Kidney epithelial cell (primary cell): ENCODE measurements at regions not wholly inside any gene's neighbourhood (a gene's known extent, or its start where the extent isn't known, plus 50 kb on each side); places are given as distances from the start of the nearest gene placed in this dataset.

ENCODE experiments used
- DNase-seq: peaks from one replicate; pipeline ENCODE4 v3.0.0-alpha.2; 2010; ENCODE audit warnings: low read depth
- H3K27me3 ChIP-seq: 2 replicates; pipeline ENCODE4 v1.6.0; 2011; ENCODE audit warnings: low read length; ENCODE audit not compliant: control insufficient read depth, insufficient read depth
- H3K36me3 ChIP-seq: 2 replicates; pipeline ENCODE4 v1.5.1; 2011; ENCODE audit warnings: low read length; ENCODE audit not compliant: control insufficient read depth, insufficient read depth
- H3K4me3 ChIP-seq: 2 replicates; pipeline ENCODE4 v1.5.1; 2011; ENCODE audit warnings: low read depth, mild to moderate bottlenecking, control low read depth, low read length
- CTCF ChIP-seq: IDR thresholded peaks from 2 replicates; pipeline ENCODE4 v1.5.1; 2011; ENCODE audit warnings: mild to moderate bottlenecking, moderate library complexity, low read length, control low read depth, inconsistent platforms; ENCODE audit not compliant: insufficient read depth, poor library complexity, severe bottlenecking

DNA sequence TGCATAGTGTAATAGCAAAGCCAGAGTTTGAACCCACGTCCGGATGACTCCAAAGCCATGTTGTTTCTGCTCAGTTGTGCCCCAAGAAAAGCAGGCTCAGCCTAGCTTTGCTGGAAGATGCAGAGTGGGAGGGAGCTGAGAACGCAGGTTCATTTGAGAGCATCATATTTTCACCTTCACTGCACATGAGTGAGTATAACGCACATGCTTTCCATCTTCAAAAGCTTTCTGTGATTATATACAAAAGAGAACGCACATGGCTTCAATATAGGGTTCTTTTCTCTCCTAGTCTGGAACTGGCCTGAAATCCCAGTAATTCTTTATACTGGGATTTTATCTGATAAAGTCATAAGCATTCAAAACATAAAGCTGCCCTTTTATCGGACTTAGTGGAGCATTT is 385.5 kb upstream of the CADM1 start:
- no peaks in the 10 kb centered on the region for H3K36me3 ChIP-seq
- TF ChIP-seq CTCF, result no peak

DNA sequence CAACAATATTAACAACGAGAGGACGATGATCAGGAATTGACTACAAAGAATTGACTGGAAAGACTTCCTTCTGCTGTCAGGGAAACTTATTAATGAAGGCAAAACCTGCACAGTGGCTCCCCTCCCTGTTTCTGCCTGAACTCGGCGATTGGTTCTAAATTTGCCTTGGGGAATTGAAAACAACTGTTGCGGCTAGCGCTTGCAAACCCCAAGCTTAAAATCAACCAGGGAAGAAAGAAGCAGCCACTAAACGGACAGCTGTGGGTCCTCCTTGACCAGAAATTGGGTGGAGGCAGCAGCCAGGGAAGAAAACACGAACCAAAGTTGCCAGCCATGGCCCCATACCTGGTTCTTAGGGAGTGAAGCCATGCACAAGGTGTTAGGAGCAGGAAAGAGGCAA is 383.5 kb upstream of the CADM1 start:
- H3K4me3 ChIP-seq, result no peak overlapping the region
- DNase-seq, result no peak
- TF ChIP-seq CTCF, result no peak
- no peaks in the 10 kb centered on the region for H3K36me3 ChIP-seq
- H3K27me3 ChIP-seq, result no peaks in the 10 kb centered on the region

More for the DNA sequence above, 385.5 kb upstream of the CADM1 start:
- no peaks in the 10 kb centered on the region for H3K27me3 ChIP-seq
- H3K4me3 ChIP-seq, result no peak overlapping the region
- DNase-seq, result no peak

DNA sequence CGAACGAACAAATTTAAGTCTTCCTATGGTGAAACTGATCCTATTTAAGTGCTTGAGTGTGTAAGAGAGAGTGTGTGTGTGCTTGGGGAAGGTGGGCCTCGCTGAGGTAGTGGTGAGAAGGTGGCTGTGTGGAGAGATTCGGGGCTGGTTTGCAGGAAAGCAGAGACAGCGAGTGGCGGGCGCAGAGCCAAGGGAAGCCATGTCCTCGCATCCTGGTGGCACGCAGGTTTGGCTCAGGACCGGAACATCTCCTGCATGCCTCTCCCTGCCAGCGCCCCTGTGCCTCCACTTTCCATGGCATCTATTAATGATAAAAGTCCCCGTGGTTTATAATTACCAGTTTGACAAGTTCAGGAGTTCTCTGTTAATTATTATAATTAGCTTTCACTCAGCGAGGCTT is 383.1 kb upstream of the CADM1 start:
- TF ChIP-seq CTCF, result no peak
- Histone ChIP-seq H3K4me3 (no peak overlapping the region), H3K27me3 (no peaks in the 10 kb centered on the region), H3K36me3 (no peaks in the 10 kb centered on the region)
- DNase-seq, result no peak

DNA sequence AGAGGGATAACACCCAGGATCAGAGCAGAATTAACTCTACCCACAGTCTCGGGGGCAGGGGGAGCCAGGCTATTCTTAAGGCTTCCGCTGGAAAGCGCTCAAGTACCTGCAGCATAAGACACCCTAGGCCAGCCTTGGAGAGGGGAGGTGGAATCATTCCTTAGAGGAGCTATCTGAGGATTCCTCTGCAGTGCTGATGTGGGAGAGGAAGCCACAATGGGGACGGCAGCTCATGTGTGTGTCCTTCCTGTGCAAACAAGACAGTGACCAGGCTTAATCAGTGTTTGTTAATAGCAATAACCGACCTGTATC is 382.2 kb upstream of the CADM1 start:
- no peak for TF ChIP-seq CTCF
- no peaks in the 10 kb centered on the region for H3K27me3 ChIP-seq
- DNase-seq, result no peak
- no peaks in the 10 kb centered on the region for H3K36me3 ChIP-seq
- H3K4me3 ChIP-seq, result no peak overlapping the region

- no peak for TF ChIP-seq CTCF
- no peaks in the 10 kb centered on the region for H3K36me3 ChIP-seq
These were observed 381.6 kb upstream of the CADM1 start for GRCh38 chr11:115885535-115886421.

DNA sequence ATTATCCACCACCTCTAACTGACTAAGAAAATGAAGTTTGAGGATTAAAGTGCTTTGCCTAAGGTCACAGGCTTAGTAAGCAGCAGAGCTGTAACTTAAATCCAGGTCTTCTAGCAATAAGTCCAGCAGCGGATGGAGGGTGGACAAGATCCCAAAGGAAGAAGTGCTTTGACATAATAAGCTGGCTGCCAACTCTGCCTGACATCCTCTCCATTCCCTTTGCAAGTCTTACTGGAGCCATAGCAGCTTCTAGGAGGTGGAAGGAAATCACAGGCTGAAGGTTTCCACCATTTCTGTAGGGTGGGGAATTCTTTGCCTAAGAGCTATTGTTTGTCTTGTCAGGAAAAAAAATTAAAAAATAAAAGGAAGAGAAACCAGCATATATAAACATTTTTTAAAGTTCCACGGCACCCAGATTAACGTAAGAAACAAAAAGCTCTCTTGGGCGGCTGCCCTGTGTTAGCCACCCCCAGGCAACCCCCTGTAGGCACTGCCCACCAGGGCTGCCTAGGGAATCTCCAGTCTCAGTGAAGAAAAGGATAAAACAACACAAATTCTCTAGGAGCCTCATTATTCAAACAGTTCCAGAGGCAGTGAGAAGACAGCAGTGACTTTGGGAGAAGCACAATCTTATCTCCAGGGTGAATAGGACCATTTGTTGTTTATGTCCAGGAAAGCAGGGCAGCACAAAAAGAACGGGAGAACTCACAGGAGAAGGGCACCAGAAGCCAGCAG is 380.8 kb upstream of the CADM1 start:
- no peaks in the 10 kb centered on the region for H3K27me3 ChIP-seq
- TF ChIP-seq CTCF, result no peak
- H3K4me3 ChIP-seq, result no peak overlapping the region
- no peaks in the 10 kb centered on the region for H3K36me3 ChIP-seq
- no peak for DNase-seq

More at GRCh38 chr11:115885535-115886421, 381.6 kb upstream of the CADM1 start:
- Histone ChIP-seq H3K27me3 (no peaks in the 10 kb centered on the region), H3K4me3 (no peak overlapping the region)
- no peak for DNase-seq
